ENCODE measurements at regions not wholly inside any gene's neighbourhood (a gene's known extent, or its start where the extent isn't known, plus 50 kb on each side); places are given as distances from the start of the nearest gene placed in this dataset.

DNA sequence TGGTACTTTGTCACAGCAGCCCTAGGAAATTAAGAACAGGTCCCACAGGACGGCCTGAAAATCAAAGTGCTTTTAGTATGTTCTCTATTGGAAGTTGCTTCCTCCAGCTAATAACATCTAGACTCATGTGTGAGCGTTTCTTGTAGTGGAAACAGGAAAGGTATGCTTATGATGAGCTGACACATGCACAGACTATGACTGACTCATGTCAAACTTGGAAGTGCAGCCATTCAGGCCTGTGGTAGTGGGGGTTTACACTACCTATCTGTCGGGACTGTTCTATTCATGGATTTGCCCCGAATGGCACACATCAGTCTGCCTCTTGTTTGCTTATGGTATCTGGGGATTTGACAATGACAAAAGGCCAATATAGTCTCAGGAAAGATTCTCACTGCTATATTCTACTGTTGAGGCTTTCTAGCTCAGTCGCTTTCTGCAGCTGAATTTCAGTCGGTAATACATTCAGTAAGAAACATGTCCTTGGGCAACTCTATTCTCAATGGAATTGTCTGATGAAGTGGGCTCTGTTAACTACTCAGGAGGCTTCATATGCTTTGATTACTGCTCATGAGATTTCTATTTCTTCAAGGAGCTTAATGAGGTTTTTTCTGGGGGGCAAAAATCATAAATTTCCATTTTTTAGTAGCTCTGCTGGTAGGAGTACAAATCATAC lies 270.3 kb upstream of the DAAM1 start:
- Histone ChIP-seq H3K9me3 (ENCODE audit: control extremely low read depth in 1 of 3, control insufficient read depth in 2 of 3, insufficient read depth in 1 of 3, low read length in 2 of 3) (no peaks in the 10 kb centered on the region), H3K9ac (ENCODE audit: low read length) (no peak overlapping the region), H2AFZ (ENCODE audit: insufficient read depth, low read depth, low read length, poor library complexity, severe bottlenecking) (no peak overlapping the region), H3K79me2 (ENCODE audit: control insufficient read depth, insufficient read depth, low read length) (no peaks in the 10 kb centered on the region), H3K4me1 (ENCODE audit: control insufficient read depth in 2 of 2, insufficient read depth in 2 of 2, low read length in 2 of 2) (no peaks in the 10 kb centered on the region), H3K27ac (ENCODE audit: low read length in 2 of 2) (no peak overlapping the region), H3K4me2 (replicated peaks; ENCODE audit: low read depth, low read length, poor library complexity, severe bottlenecking) (no peak overlapping the region), H3K36me3 (replicated peaks in 1 of 2; ENCODE audit: control extremely low read depth in 1 of 2, control insufficient read depth in 1 of 2, extremely low read depth in 1 of 2, insufficient read depth in 2 of 2, low read length in 1 of 2) (no peaks in the 10 kb centered on the region), H3K27me3 (replicated peaks in 1 of 4; ENCODE audit: control extremely low read depth in 1 of 4, control insufficient read depth in 3 of 4, insufficient read depth in 4 of 4, low read length in 3 of 4) (no peaks in the 10 kb centered on the region), H4K20me1 (ENCODE audit: control insufficient read depth, insufficient read depth, low read length, poor library complexity, severe bottlenecking) (no peaks in the 10 kb centered on the region), H3K4me3 (ENCODE audit: control extremely low read depth in 1 of 5, extremely low read depth in 1 of 5, insufficient read depth in 1 of 5, low read depth in 2 of 5, low read length in 4 of 5) (no peak overlapping the region)
- no peak overlapping the region for H3K27ac Mint-ChIP-seq
- H3K9me3 Mint-ChIP-seq (ENCODE audit: insufficient read depth): no peaks in the 10 kb centered on the region
- intact Hi-C loops (cut with micrococcal nuclease): no loop called here
- TF ChIP-seq, protein P1, sequence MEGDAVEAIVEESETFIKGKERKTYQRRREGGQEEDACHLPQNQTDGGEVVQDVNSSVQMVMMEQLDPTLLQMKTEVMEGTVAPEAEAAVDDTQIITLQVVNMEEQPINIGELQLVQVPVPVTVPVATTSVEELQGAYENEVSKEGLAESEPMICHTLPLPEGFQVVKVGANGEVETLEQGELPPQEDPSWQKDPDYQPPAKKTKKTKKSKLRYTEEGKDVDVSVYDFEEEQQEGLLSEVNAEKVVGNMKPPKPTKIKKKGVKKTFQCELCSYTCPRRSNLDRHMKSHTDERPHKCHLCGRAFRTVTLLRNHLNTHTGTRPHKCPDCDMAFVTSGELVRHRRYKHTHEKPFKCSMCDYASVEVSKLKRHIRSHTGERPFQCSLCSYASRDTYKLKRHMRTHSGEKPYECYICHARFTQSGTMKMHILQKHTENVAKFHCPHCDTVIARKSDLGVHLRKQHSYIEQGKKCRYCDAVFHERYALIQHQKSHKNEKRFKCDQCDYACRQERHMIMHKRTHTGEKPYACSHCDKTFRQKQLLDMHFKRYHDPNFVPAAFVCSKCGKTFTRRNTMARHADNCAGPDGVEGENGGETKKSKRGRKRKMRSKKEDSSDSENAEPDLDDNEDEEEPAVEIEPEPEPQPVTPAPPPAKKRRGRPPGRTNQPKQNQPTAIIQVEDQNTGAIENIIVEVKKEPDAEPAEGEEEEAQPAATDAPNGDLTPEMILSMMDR (IDR thresholded peaks at IDR 0.05): no peak
- TF ChIP-seq EZH2 (IDR thresholded peaks at IDR 0.05; ENCODE audit: borderline replicate concordance, insufficient read depth, low read depth, low read length, poor library complexity, severe bottlenecking): no peak
- CTCF ChIA-PET: no interaction called here
- DNase-seq (no peak), ATAC-seq (ENCODE audit: low read depth) (no peak)
- POLR2A ChIA-PET: no interaction called here
- H3K4me1 Mint-ChIP-seq: no peaks in the 10 kb centered on the region
- peaks cover 4% of the 10 kb centered on the region for H3K27me3 Mint-ChIP-seq
- 87% methylated on average over 3 of the region's 6 CpGs for WGBS (ENCODE audit: insufficient coverage)
- no peak overlapping the region for H3K4me3 Mint-ChIP-seq

DNA sequence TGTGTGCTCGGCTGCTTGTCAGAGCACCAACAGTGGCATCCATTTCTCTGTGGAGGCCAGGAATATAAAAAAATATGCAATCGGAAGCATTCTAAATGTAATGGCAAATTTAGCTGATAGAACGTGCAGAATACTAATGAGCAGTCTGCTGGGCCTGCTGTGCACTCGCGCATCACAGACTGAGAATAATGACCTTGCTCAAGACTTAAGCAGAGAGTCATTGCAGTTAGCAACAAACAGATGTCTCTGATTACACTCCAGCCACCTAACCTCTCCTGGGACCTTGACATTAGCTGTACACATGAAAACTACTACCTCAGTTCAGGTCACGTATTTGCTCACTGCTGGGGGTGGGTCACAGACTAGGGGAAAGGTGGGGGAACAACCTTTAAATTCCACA lies 269.2 kb upstream of the DAAM1 start:
- H3K27me3 Mint-ChIP-seq: peaks cover 4% of the 10 kb centered on the region
- Histone ChIP-seq H3K9ac (ENCODE audit: low read length) (no peak overlapping the region), H3K9me3 (ENCODE audit: control extremely low read depth in 1 of 3, control insufficient read depth in 2 of 3, insufficient read depth in 1 of 3, low read length in 2 of 3) (no peaks in the 10 kb centered on the region), H3K27ac (ENCODE audit: low read length in 2 of 2) (no peak overlapping the region), H2AFZ (ENCODE audit: insufficient read depth, low read depth, low read length, poor library complexity, severe bottlenecking) (no peak overlapping the region), H3K4me2 (replicated peaks; ENCODE audit: low read depth, low read length, poor library complexity, severe bottlenecking) (no peak overlapping the region), H3K36me3 (replicated peaks in 1 of 2; ENCODE audit: control extremely low read depth in 1 of 2, control insufficient read depth in 1 of 2, extremely low read depth in 1 of 2, insufficient read depth in 2 of 2, low read length in 1 of 2) (no peaks in the 10 kb centered on the region), H3K4me3 (ENCODE audit: control extremely low read depth in 1 of 5, extremely low read depth in 1 of 5, insufficient read depth in 1 of 5, low read depth in 2 of 5, low read length in 4 of 5) (no peak overlapping the region), H3K4me1 (ENCODE audit: control insufficient read depth in 2 of 2, insufficient read depth in 2 of 2, low read length in 2 of 2) (no peaks in the 10 kb centered on the region), H3K27me3 (replicated peaks in 1 of 4; ENCODE audit: control extremely low read depth in 1 of 4, control insufficient read depth in 3 of 4, insufficient read depth in 4 of 4, low read length in 3 of 4) (no peaks in the 10 kb centered on the region), H3K79me2 (ENCODE audit: control insufficient read depth, insufficient read depth, low read length) (no peaks in the 10 kb centered on the region), H4K20me1 (ENCODE audit: control insufficient read depth, insufficient read depth, low read length, poor library complexity, severe bottlenecking) (no peaks in the 10 kb centered on the region)
- TF ChIP-seq, protein P1 (IDR thresholded peaks at IDR 0.05): no peak
- TF ChIP-seq EZH2 (IDR thresholded peaks at IDR 0.05; ENCODE audit: borderline replicate concordance, insufficient read depth, low read depth, low read length, poor library complexity, severe bottlenecking): no peak
- no peaks in the 10 kb centered on the region for H3K9me3 Mint-ChIP-seq (ENCODE audit: insufficient read depth)
- no peak overlapping the region for H3K4me3 Mint-ChIP-seq
- ChIA-PET POLR2A (no interaction called here), CTCF (no interaction called here)
- H3K27ac Mint-ChIP-seq: no peak overlapping the region
- ATAC-seq (ENCODE audit: low read depth) (no peak), DNase-seq (no peak)
- 98% methylated on average over 4 of the region's 6 CpGs for WGBS (ENCODE audit: insufficient coverage)
- intact Hi-C loops (cut with micrococcal nuclease): no loop called here
- no peaks in the 10 kb centered on the region for H3K4me1 Mint-ChIP-seq

Data from B cell (primary cell).